Keratinocyte (primary cell): ENCODE measurements at regions not wholly inside any gene's neighbourhood (a gene's known extent, or its start where the extent isn't known, plus 50 kb on each side); places are given as distances from the start of the nearest gene placed in this dataset.
"Not testable (repeated sequence)": the region's sequence is repeated elsewhere in the genome, so short reads cannot be mapped to it uniquely, and the experiment has no call there.

ENCODE experiments used
- DNase-seq: peaks from one replicate; pipeline ENCODE4 v3.0.0-alpha.2; 2011; ENCODE audit warnings: low read depth, missing footprints, low spot score
- FAIRE-seq: peaks from 2 replicates; lab custom pipeline; 2011; peaks lifted over from hg19 to GRCh38; lab: Jason Lieb, UNC
- H2AFZ ChIP-seq: 2 replicates; pipeline ENCODE4 v1.6.0; 2012; ENCODE audit warnings: low read length, control low read depth, inconsistent platforms; ENCODE audit not compliant: control insufficient read depth
- H3K27ac ChIP-seq: 2 replicates; pipeline ENCODE4 v1.5.1; 2011; ENCODE audit warnings: low read length; ENCODE audit not compliant: control insufficient read depth, insufficient read depth
- H3K27me3 ChIP-seq: 3 replicates; pipeline ENCODE4 v1.6.0; 2011; ENCODE audit warnings: low read length; ENCODE audit not compliant: control insufficient read depth, insufficient read depth; ENCODE audit errors: extremely low read depth
- H3K36me3 ChIP-seq, 2 experiments: 2 replicates in 1 of 2; 3 replicates in 1 of 2; pipeline ENCODE4 v1.5.1; 2011; ENCODE audit warnings: low read length in 2 of 2, mild to moderate bottlenecking in 1 of 2; ENCODE audit not compliant: control insufficient read depth in 2 of 2, insufficient read depth in 2 of 2; ENCODE audit errors: extremely low read depth in 1 of 2
- H3K4me1 ChIP-seq: 3 replicates; pipeline ENCODE4 v1.5.1; 2011; ENCODE audit warnings: low read length; ENCODE audit not compliant: control insufficient read depth, insufficient read depth; ENCODE audit errors: extremely low read depth
- H3K4me2 ChIP-seq: 3 replicates; pipeline ENCODE4 v1.6.0; 2011; ENCODE audit warnings: low read depth, low read length; ENCODE audit not compliant: control insufficient read depth, insufficient read depth; ENCODE audit errors: extremely low read depth
- H3K4me3 ChIP-seq, 3 experiments: fragments of 200-600 bp in 1 of 3; sonication (generic) in 1 of 3; 2 replicates in 2 of 3; 3 replicates in 1 of 3; pipeline ENCODE4 v1.5.1; 2011 to 2016; ENCODE audit warnings: low read length in 3 of 3, mild to moderate bottlenecking in 3 of 3, control low read depth in 2 of 3, inconsistent platforms in 1 of 3, low read depth in 1 of 3, mixed read lengths in 1 of 3, mixed run types in 1 of 3, moderate library complexity in 1 of 3; ENCODE audit not compliant: control insufficient read depth in 2 of 3, insufficient read depth in 2 of 3; ENCODE audit errors: extremely low read depth in 1 of 3
- H3K79me2 ChIP-seq: 2 replicates; pipeline ENCODE4 v1.6.0; 2012; ENCODE audit warnings: low read length; ENCODE audit not compliant: control insufficient read depth, insufficient read depth
- H3K9ac ChIP-seq: 3 replicates; pipeline ENCODE4 v1.6.0; 2011; ENCODE audit warnings: low read length; ENCODE audit not compliant: control insufficient read depth, insufficient read depth; ENCODE audit errors: extremely low read depth
- H3K9me1 ChIP-seq: 3 replicates; pipeline ENCODE4 v1.6.0; 2011; ENCODE audit warnings: low read length; ENCODE audit not compliant: control insufficient read depth, insufficient read depth; ENCODE audit errors: extremely low read depth
- H3K9me3 ChIP-seq: 2 replicates; pipeline ENCODE4 v1.5.1; 2012; ENCODE audit warnings: low read depth, low read length; ENCODE audit not compliant: control insufficient read depth
- H4K20me1 ChIP-seq: 3 replicates; pipeline ENCODE4 v1.6.0; 2011; ENCODE audit warnings: low read length; ENCODE audit not compliant: control insufficient read depth, insufficient read depth; ENCODE audit errors: extremely low read depth
- EZH2 ChIP-seq: IDR thresholded peaks from one replicate; pipeline ENCODE4 v1.6.1; 2012; ENCODE audit warnings: inconsistent platforms, mild to moderate bottlenecking, low read length, moderate library complexity
- dilution Hi-C: fragments of 300-500 bp; cut with MboI; formaldehyde crosslinking; loops from one replicate; pipeline ENCODE4 v1.7.0; 2020; ENCODE audit warnings: low sequenced_read_pairs; ENCODE audit not compliant: extremely low pct_ligation_motif_present
- TF ChIP-seq, protein P1 (sequence below), 3 experiments: IDR thresholded peaks in 1 of 3; conservative IDR thresholded peaks in 1 of 3; optimal IDR thresholded peaks in 1 of 3; 2 replicates in 2 of 3; 3 replicates in 1 of 3; pipeline versions ENCODE3 to v1.5.1; 2011; ENCODE audit warnings: low read length in 3 of 3, mild to moderate bottlenecking in 3 of 3, moderate library complexity in 2 of 3, control low read depth in 1 of 3, inconsistent platforms in 1 of 3; ENCODE audit not compliant: insufficient read depth in 2 of 3; ENCODE audit errors: extremely low read depth in 1 of 3

DNA sequence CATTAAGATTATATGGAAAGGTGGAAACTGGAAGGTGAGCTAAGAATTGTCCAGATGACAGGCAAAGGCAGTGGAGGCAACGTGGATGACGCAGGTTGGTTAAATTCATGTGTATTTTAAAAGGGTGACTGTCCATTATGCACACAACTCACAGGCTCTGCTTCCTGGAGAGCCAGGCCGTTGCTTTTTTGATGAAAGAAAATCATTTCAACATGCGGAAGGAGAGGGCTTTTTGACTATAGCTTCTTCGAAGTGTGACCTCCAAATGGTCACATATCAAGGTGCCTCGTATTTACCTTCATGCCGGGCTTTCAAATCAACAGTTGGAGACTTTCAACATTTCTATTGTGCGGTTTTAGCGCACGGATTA, 126.7 kb downstream of the MYCN start:
- FAIRE-seq: no peak
- no peak overlapping the region for H2AFZ ChIP-seq
- H3K4me3 ChIP-seq: no peak overlapping the region
- dilution Hi-C loops: no loop called here
- no peaks in the 10 kb centered on the region for H3K27me3 ChIP-seq
- no peaks in the 10 kb centered on the region for H3K36me3 ChIP-seq
- no peak for DNase-seq
- H3K4me2 ChIP-seq: no peak overlapping the region
- H3K27ac ChIP-seq: no peak overlapping the region
- no peaks in the 10 kb centered on the region for H4K20me1 ChIP-seq
- H3K9me3 ChIP-seq: peaks cover 2% of the 10 kb centered on the region
- no peaks in the 10 kb centered on the region for H3K9me1 ChIP-seq
- H3K9ac ChIP-seq: no peak overlapping the region
- no peaks in the 10 kb centered on the region for H3K4me1 ChIP-seq
- H3K79me2 ChIP-seq: no peaks in the 10 kb centered on the region
- TF ChIP-seq, protein P1, sequence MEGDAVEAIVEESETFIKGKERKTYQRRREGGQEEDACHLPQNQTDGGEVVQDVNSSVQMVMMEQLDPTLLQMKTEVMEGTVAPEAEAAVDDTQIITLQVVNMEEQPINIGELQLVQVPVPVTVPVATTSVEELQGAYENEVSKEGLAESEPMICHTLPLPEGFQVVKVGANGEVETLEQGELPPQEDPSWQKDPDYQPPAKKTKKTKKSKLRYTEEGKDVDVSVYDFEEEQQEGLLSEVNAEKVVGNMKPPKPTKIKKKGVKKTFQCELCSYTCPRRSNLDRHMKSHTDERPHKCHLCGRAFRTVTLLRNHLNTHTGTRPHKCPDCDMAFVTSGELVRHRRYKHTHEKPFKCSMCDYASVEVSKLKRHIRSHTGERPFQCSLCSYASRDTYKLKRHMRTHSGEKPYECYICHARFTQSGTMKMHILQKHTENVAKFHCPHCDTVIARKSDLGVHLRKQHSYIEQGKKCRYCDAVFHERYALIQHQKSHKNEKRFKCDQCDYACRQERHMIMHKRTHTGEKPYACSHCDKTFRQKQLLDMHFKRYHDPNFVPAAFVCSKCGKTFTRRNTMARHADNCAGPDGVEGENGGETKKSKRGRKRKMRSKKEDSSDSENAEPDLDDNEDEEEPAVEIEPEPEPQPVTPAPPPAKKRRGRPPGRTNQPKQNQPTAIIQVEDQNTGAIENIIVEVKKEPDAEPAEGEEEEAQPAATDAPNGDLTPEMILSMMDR (optimal IDR thresholded peaks at IDR 0.05 in 1 of 3, IDR thresholded peaks at IDR 0.05 in 1 of 3, conservative IDR thresholded peaks at IDR 0.05 in 1 of 3; ENCODE audit: extremely low read depth in 1 of 3, insufficient read depth in 2 of 3, low read length in 3 of 3): no peak
- TF ChIP-seq EZH2: no peak

DNA sequence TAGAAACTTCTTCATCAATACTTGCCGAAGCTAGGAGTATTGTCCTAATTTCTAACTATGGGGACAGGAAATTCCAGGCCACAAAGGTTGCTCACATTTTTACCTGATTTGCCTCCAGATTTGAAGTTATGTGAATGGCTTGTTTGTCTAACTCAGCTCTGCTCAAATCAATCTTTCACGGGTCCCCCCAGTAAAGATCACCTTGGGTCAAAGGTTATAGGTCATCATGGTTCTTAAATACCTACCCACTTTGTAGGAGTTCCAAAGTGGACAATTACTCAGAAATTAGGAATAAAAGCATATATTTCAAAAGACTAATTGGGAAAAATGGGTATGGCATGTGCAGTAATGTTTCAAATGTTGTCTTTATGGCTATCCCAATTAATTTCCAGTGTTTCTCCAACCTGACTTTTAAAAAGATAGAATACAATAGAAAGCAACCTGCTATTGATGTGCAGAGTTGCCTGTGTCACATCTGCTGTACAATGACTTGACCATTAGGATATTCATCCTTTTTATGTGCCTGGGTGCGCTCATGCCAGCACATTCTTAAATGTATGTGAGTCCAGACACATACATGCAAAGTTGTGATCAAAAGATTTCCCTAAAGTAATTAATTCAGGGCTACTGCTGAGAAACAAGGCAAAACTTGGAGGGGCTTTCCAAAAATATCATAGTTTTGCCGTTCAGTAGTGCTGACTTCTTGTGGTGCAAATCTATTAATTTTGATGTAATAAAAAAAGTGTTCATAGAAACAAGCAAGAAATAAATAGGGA, 126.1 kb downstream of the MYCN start:
- Histone ChIP-seq H3K9me1 (no peaks in the 10 kb centered on the region), H3K27me3 (no peaks in the 10 kb centered on the region), H3K4me1 (no peaks in the 10 kb centered on the region), H3K9ac (no peak overlapping the region), H3K4me2 (no peak overlapping the region), H3K36me3 (no peaks in the 10 kb centered on the region), H4K20me1 (no peaks in the 10 kb centered on the region), H2AFZ (no peak overlapping the region), H3K9me3 (peaks cover 2% of the 10 kb centered on the region), H3K4me3 (no peak overlapping the region), H3K27ac (no peak overlapping the region), H3K79me2 (no peaks in the 10 kb centered on the region)
- TF ChIP-seq, protein P1 (optimal IDR thresholded peaks at IDR 0.05 in 1 of 3, IDR thresholded peaks at IDR 0.05 in 1 of 3, conservative IDR thresholded peaks at IDR 0.05 in 1 of 3; ENCODE audit: extremely low read depth in 1 of 3, insufficient read depth in 2 of 3, low read length in 3 of 3): no peak
- no peak for TF ChIP-seq EZH2
- no peak for DNase-seq
- dilution Hi-C loops: no loop called here
- no peak for FAIRE-seq

DNA sequence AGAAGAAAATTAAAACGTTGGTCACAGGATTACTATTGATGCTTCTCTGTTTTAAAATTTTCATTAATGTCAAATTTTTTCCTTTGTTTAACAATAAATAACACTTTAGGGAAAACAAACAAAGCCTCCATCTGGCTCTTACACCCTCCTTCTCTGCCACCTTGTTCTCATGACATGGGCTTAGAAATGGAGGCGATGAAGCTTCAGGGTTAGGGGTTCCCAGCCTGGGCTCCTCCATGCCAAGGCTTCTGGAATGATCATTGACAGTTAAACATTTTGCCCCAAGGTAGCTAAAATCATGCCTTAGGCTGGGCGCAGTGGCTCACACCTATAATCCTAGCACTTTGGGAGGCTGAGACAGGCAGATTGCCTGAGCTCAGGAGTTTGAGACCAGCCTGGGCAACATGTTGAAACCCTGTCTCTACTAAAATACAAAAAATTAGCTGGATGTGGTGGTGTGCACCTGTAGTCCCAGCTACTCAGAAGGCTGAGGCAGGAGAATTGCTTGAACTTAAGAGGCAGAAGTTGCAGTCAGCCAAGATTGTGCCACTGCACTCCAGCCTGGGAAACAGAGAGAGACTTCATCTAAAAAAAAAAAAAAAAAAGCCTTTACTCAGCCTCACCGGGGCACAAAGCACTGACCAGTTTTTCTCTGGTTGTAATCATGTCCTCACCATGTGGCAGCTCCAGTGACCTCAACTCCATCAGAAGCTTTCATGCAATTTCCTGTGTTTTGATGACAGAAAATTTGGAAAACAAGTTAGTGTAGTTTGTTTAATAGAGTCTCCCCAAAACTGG, 125.1 kb downstream of the MYCN start:
- H3K4me2 ChIP-seq, FAIRE-seq, H3K9me1 ChIP-seq, H3K79me2 ChIP-seq, H3K9me3 ChIP-seq, H2AFZ ChIP-seq, H3K36me3 ChIP-seq, H4K20me1 ChIP-seq, DNase-seq, H3K27ac ChIP-seq, H3K27me3 ChIP-seq, H3K4me3 ChIP-seq, H3K4me1 ChIP-seq, dilution Hi-C loops, H3K9ac ChIP-seq: not testable (repeated sequence)
